SU-DHL-6 (cell line): ENCODE measurements at regions not wholly inside any gene's neighbourhood (a gene's known extent, or its start where the extent isn't known, plus 50 kb on each side); places are given as distances from the start of the nearest gene placed in this dataset.

Experiments used
- H2AFZ ChIP-seq: fragments of 200-600 bp; sonication (generic); 2 replicates; pipeline ENCODE4 v1.6.1; 2014; ENCODE audit warnings: low read depth, mild to moderate bottlenecking, moderate library complexity, mixed read lengths, antibody characterized with exemption, low read length; ENCODE audit not compliant: severe bottlenecking
- H3F3A ChIP-seq: fragments of 200-600 bp; shearing (Covaris generic); 2 replicates; pipeline ENCODE4 v1.6.0; 2016; ENCODE audit warnings: antibody characterized with exemption, mild to moderate bottlenecking; ENCODE audit not compliant: insufficient read depth
- H3K27ac ChIP-seq: fragments of 200-600 bp; sonication (generic); 2 replicates; pipeline ENCODE4 v1.5.1; 2016; ENCODE audit warnings: low read depth, mild to moderate bottlenecking, low read length, moderate library complexity, mixed read lengths
- H3K27me3 ChIP-seq: fragments of 200-600 bp; sonication (generic), shearing (Covaris generic); 2 replicates; pipeline ENCODE4 v1.6.0; 2014; ENCODE audit warnings: mild to moderate bottlenecking, low read length
- H3K36me3 ChIP-seq: fragments of 200-600 bp; sonication (generic); 2 replicates; pipeline ENCODE4 v1.6.1; 2014; ENCODE audit warnings: mild to moderate bottlenecking, low read length, mixed read lengths
- H3K4me2 ChIP-seq: fragments of 300-600, 200-600 bp; shearing (Covaris generic), sonication (generic); 2 replicates; pipeline ENCODE4 v1.6.0; 2014; ENCODE audit warnings: low read length, low read depth, mild to moderate bottlenecking; ENCODE audit not compliant: poor library complexity, severe bottlenecking
- H3K4me3 ChIP-seq: fragments of 200-600 bp; sonication (generic); 2 replicates; pipeline ENCODE4 v1.5.1; 2014; ENCODE audit warnings: antibody characterized with exemption, low read length, mild to moderate bottlenecking, mixed read lengths; ENCODE audit not compliant: insufficient read depth, poor library complexity, severe bottlenecking
- H3K79me2 ChIP-seq: fragments of 200-600 bp; sonication (generic); 2 replicates; pipeline ENCODE4 v1.6.1; 2014; ENCODE audit warnings: mild to moderate bottlenecking, low read length, moderate library complexity; ENCODE audit not compliant: insufficient read depth
- H3K9ac ChIP-seq: fragments of 200-600 bp; sonication (generic); 2 replicates; pipeline ENCODE4 v1.7.0; 2014; ENCODE audit warnings: mild to moderate bottlenecking, low read length
- H3K9me2 ChIP-seq: fragments of 200-600 bp; sonication (generic); replicated peaks from 2 replicates; pipeline ENCODE4 v1.6.1; 2014; ENCODE audit warnings: low read length; ENCODE audit not compliant: insufficient read depth
- H3K9me3 ChIP-seq: fragments of 200-600 bp; sonication (generic); 2 replicates; pipeline ENCODE4 v1.6.1; 2014; ENCODE audit warnings: low read length, mixed read lengths; ENCODE audit not compliant: insufficient read depth
- H4K20me1 ChIP-seq: fragments of 200-600 bp; sonication (generic); 2 replicates; pipeline ENCODE4 v1.6.1; 2014; ENCODE audit warnings: low read depth, mild to moderate bottlenecking, antibody characterized with exemption, low read length, moderate library complexity, mixed read lengths
- EZH2phosphoT487 ChIP-seq: fragments of 200-600 bp; sonication (generic), shearing (Covaris generic); conservative IDR thresholded peaks from 2 replicates; pipeline ENCODE4 v1.6.1; 2018; ENCODE audit warnings: mild to moderate bottlenecking, antibody characterized with exemption, low read length, moderate library complexity, mixed read lengths
- TF ChIP-seq, protein P1 (sequence below): fragments of 200-600 bp; sonication (generic); IDR thresholded peaks from one replicate; pipeline ENCODE4 v1.5.1; 2017; ENCODE audit warnings: antibody characterized with exemption, mild to moderate bottlenecking, low read length, moderate library complexity; ENCODE audit not compliant: insufficient read depth, poor library complexity, severe bottlenecking

GRCh38 chr2:121910139-121910538 is 154.7 kb downstream of the TSN start:
- Histone ChIP-seq H4K20me1 (no peaks in the 10 kb centered on the region), H3K9me3 (no peaks in the 10 kb centered on the region), H3K4me3 (no peak overlapping the region), H3K36me3 (no peaks in the 10 kb centered on the region), H3K9me2 (no peaks in the 10 kb centered on the region), H2AFZ (no peak overlapping the region), H3F3A (no peaks in the 10 kb centered on the region), H3K4me2 (no peak overlapping the region), H3K79me2 (no peaks in the 10 kb centered on the region), H3K27ac (no peak overlapping the region), H3K27me3 (no peaks in the 10 kb centered on the region), H3K9ac (no peak overlapping the region)
- TF ChIP-seq, protein P1, sequence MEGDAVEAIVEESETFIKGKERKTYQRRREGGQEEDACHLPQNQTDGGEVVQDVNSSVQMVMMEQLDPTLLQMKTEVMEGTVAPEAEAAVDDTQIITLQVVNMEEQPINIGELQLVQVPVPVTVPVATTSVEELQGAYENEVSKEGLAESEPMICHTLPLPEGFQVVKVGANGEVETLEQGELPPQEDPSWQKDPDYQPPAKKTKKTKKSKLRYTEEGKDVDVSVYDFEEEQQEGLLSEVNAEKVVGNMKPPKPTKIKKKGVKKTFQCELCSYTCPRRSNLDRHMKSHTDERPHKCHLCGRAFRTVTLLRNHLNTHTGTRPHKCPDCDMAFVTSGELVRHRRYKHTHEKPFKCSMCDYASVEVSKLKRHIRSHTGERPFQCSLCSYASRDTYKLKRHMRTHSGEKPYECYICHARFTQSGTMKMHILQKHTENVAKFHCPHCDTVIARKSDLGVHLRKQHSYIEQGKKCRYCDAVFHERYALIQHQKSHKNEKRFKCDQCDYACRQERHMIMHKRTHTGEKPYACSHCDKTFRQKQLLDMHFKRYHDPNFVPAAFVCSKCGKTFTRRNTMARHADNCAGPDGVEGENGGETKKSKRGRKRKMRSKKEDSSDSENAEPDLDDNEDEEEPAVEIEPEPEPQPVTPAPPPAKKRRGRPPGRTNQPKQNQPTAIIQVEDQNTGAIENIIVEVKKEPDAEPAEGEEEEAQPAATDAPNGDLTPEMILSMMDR = no peak
- no peak for TF ChIP-seq EZH2phosphoT487

DNA sequence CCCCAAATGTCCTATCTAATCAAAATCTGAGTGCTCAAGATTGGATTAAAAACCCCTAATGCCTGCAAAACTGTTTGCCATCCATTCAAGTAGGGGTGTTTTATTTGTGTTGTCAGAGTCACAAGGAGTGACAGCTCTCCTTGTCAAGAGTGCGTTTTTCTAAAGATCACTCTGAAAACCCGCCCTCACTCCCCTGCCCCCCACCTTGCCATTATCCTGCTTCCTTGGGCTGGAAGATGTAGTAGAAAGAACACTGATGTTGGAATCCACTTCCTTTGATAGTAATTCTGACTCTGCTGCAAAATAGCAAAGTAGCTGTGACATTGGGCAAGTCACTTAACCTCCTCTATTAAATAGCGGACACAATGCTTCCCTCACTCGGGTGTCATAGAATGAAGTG is 155.6 kb downstream of the TSN start:
- no peaks in the 10 kb centered on the region for H3K9me2 ChIP-seq
- H3K36me3 ChIP-seq = no peaks in the 10 kb centered on the region
- H3K9me3 ChIP-seq = no peaks in the 10 kb centered on the region
- H3F3A ChIP-seq = no peaks in the 10 kb centered on the region
- H3K27ac ChIP-seq = no peak overlapping the region
- H3K4me2 ChIP-seq = no peak overlapping the region
- H3K79me2 ChIP-seq = no peaks in the 10 kb centered on the region
- no peaks in the 10 kb centered on the region for H4K20me1 ChIP-seq
- no peak for TF ChIP-seq EZH2phosphoT487
- TF ChIP-seq, protein P1 = no peak
- H3K27me3 ChIP-seq = no peaks in the 10 kb centered on the region
- H3K9ac ChIP-seq = no peak overlapping the region
- no peak overlapping the region for H2AFZ ChIP-seq
- H3K4me3 ChIP-seq = no peak overlapping the region

GRCh38 chr2:121917143-121917542 is 161.7 kb downstream of the TSN start:
- no peaks in the 10 kb centered on the region for H3K9me2 ChIP-seq
- no peak overlapping the region for H3K27ac ChIP-seq
- H3K9me3 ChIP-seq = no peaks in the 10 kb centered on the region
- H3F3A ChIP-seq = no peaks in the 10 kb centered on the region
- no peak overlapping the region for H3K4me3 ChIP-seq
- H3K27me3 ChIP-seq = no peaks in the 10 kb centered on the region
- no peak for TF ChIP-seq EZH2phosphoT487
- TF ChIP-seq, protein P1 = no peak
- no peak overlapping the region for H3K9ac ChIP-seq
- H3K36me3 ChIP-seq = no peaks in the 10 kb centered on the region
- H4K20me1 ChIP-seq = no peaks in the 10 kb centered on the region
- no peak overlapping the region for H2AFZ ChIP-seq
- no peaks in the 10 kb centered on the region for H3K79me2 ChIP-seq
- no peak overlapping the region for H3K4me2 ChIP-seq
